ENCODE measurements at regions not wholly inside any gene's neighbourhood (a gene's known extent, or its start where the extent isn't known, plus 50 kb on each side); places are given as distances from the start of the nearest gene placed in this dataset.

- TF ChIP-seq CTCF (IDR thresholded peaks at IDR 0.05), result no peak
- TF ChIP-seq POLR2A (IDR thresholded peaks at IDR 0.05), result no peak
These were observed 467.3 kb upstream of the ETAA1 start for GRCh38 chr2:66929632-66930338.

Data from Peyer's patch (tissue), 4 donors.